IMR-90 (cell line): ENCODE measurements at regions not wholly inside any gene's neighbourhood (a gene's known extent, or its start where the extent isn't known, plus 50 kb on each side); places are given as distances from the start of the nearest gene placed in this dataset.

Experiments used
- ATAC-seq: fragments of 200-7000 bp; cut with Tn5 transposase; 2 replicates; pipeline ENCODE4 v1.9.1; 2020; ENCODE audit warnings: low read depth, mild to moderate bottlenecking, moderate library complexity
- BruUV-seq: library from RNA; stranded (reverse); fragments of 400-500 nt; replicated peaks from 2 replicates; lab custom pipeline; 2021; lab: Mats Ljungman, UMichigan
- CTCF ChIA-PET: fragments of 300-600 bp; formaldehyde crosslinking; extraction: SDS; loops from one replicate; lab custom pipeline; 2021; ENCODE audit warnings: antibody characterized with exemption; lab: Yijun Ruan, JAX
- POLR2A ChIA-PET: fragments of 300-600 bp; sonication (Branson Sonifier 250); formaldehyde crosslinking; loops from one replicate; lab custom pipeline; 2022; ENCODE audit warnings: antibody characterized with exemption; ENCODE audit not compliant: unreplicated experiment; lab: Charles Lee
- DNase-seq: peaks from one replicate; pipeline ENCODE4 v3.0.0; 2013
- H2AFZ ChIP-seq: replicated peaks from 2 replicates; pipeline ENCODE3; 2013; ENCODE audit warnings: low read length, mild to moderate bottlenecking; ENCODE audit not compliant: poor library complexity
- H2AK5ac ChIP-seq: 2 replicates; pipeline ENCODE4 v1.6.1; 2013; ENCODE audit warnings: low read depth, low read length, inconsistent platforms
- H2AK9ac ChIP-seq: replicated peaks from 2 replicates; pipeline ENCODE3; 2013; ENCODE audit warnings: mild to moderate bottlenecking, low read depth, low read length, moderate library complexity; ENCODE audit not compliant: poor library complexity
- H2BK120ac ChIP-seq: 2 replicates; pipeline ENCODE4 v1.6.1; 2013; ENCODE audit warnings: low read depth, low read length, inconsistent platforms
- H2BK15ac ChIP-seq: 3 replicates; pipeline ENCODE4 v1.6.1; 2013; ENCODE audit warnings: low read depth, low read length, inconsistent platforms
- H2BK20ac ChIP-seq: 2 replicates; pipeline ENCODE4 v1.6.1; 2013; ENCODE audit warnings: low read depth, mild to moderate bottlenecking, inconsistent platforms, low read length, moderate library complexity
- H2BK5ac ChIP-seq: 2 replicates; pipeline ENCODE4 v1.6.1; 2013; ENCODE audit warnings: mild to moderate bottlenecking, low read depth, low read length, inconsistent platforms; ENCODE audit not compliant: poor library complexity, severe bottlenecking
- H3K14ac ChIP-seq: replicated peaks from 2 replicates; pipeline ENCODE4 v1.6.1; 2013; ENCODE audit warnings: low read depth, low read length, inconsistent platforms
- H3K18ac ChIP-seq: 2 replicates; pipeline ENCODE4 v1.6.1; 2013; ENCODE audit warnings: low read depth, low read length, control low read depth
- H3K23ac ChIP-seq: 2 replicates; pipeline ENCODE4 v1.6.1; 2013; ENCODE audit warnings: low read depth, low read length, inconsistent platforms
- H3K27ac ChIP-seq: 2 replicates; pipeline ENCODE4 v1.5.1; 2013; ENCODE audit warnings: mild to moderate bottlenecking, control low read depth, low read length; ENCODE audit not compliant: insufficient read depth
- H3K27me3 ChIP-seq: 2 replicates; pipeline ENCODE4 v1.6.1; 2013; ENCODE audit warnings: low read length; ENCODE audit not compliant: control insufficient read depth, insufficient read depth
- H3K36me3 ChIP-seq: 2 replicates; pipeline ENCODE4 v1.6.1; 2013; ENCODE audit warnings: low read length, mixed read lengths; ENCODE audit not compliant: control insufficient read depth, insufficient read depth
- H3K4ac ChIP-seq: 2 replicates; pipeline ENCODE4 v1.6.1; 2013; ENCODE audit warnings: low read depth, low read length, inconsistent platforms
- H3K4me1 ChIP-seq: 2 replicates; pipeline ENCODE4 v1.6.1; 2013; ENCODE audit warnings: low read length, mixed read lengths; ENCODE audit not compliant: control insufficient read depth, insufficient read depth
- H3K4me2 ChIP-seq: 2 replicates; pipeline ENCODE4 v1.6.1; 2013; ENCODE audit warnings: low read depth, mild to moderate bottlenecking, control low read depth, low read length, moderate library complexity
- H3K4me3 ChIP-seq: 2 replicates; pipeline ENCODE4 v1.5.1; 2013; ENCODE audit warnings: low read depth, mild to moderate bottlenecking, control low read depth, low read length, moderate library complexity; ENCODE audit not compliant: insufficient read depth
- H3K56ac ChIP-seq: 2 replicates; pipeline ENCODE4 v1.6.1; 2013; ENCODE audit warnings: low read length, inconsistent platforms; ENCODE audit not compliant: insufficient read depth; ENCODE audit errors: extremely low read depth
- H3K79me1 ChIP-seq, 2 experiments: 2 replicates each; pipeline ENCODE4 v1.6.1; 2013; ENCODE audit warnings: low read length in 2 of 2, inconsistent platforms in 1 of 2, low read depth in 1 of 2
- H3K9ac ChIP-seq: 2 replicates; pipeline ENCODE4 v1.6.1; 2013; ENCODE audit warnings: low read depth, low read length, control low read depth
- H3K9me1 ChIP-seq: 2 replicates; pipeline ENCODE4 v1.6.1; 2013; ENCODE audit warnings: low read length, inconsistent platforms; ENCODE audit not compliant: insufficient read depth
- H3K9me3 ChIP-seq: 2 replicates; pipeline ENCODE4 v1.6.1; 2013; ENCODE audit warnings: low read length; ENCODE audit not compliant: control insufficient read depth, insufficient read depth
- H4K20me1 ChIP-seq: 2 replicates; pipeline ENCODE4 v1.6.1; 2013; ENCODE audit warnings: low read length, inconsistent platforms; ENCODE audit not compliant: insufficient read depth
- H4K5ac ChIP-seq: 2 replicates; pipeline ENCODE4 v1.6.1; 2013; ENCODE audit warnings: mild to moderate bottlenecking, low read depth, low read length, control low read depth
- H4K8ac ChIP-seq, 2 experiments: 2 replicates each; pipeline ENCODE4 v1.6.1; 2013; ENCODE audit warnings: low read depth in 2 of 2, low read length in 2 of 2, control low read depth in 1 of 2, inconsistent platforms in 1 of 2
- H4K91ac ChIP-seq: 2 replicates; pipeline ENCODE4 v1.6.1; 2013; ENCODE audit warnings: low read depth, low read length, inconsistent platforms; ENCODE audit not compliant: insufficient read depth
- BHLHE40 ChIP-seq: fragments of 150-350 bp; IDR thresholded peaks from 2 replicates; pipeline ENCODE4 v1.6.1; 2016; ENCODE audit warnings: mild to moderate bottlenecking, low read depth, low read length
- CEBPB ChIP-seq: IDR thresholded peaks from 2 replicates; pipeline ENCODE4 v1.6.1; 2012; ENCODE audit warnings: low read depth, low read length, improper control_type of control experiment
- FOS ChIP-seq: fragments of 150-350 bp; IDR thresholded peaks from 2 replicates; pipeline ENCODE4 v1.6.1; 2016; ENCODE audit warnings: low read depth, low read length
- RCOR1 ChIP-seq: IDR thresholded peaks from 2 replicates; pipeline ENCODE4 v1.6.1; 2012; ENCODE audit warnings: mild to moderate bottlenecking, low read length, improper control_type of control experiment; ENCODE audit not compliant: insufficient replicate concordance
- RFX5 ChIP-seq: IDR thresholded peaks from 2 replicates; pipeline ENCODE4 v1.8.0; 2012; ENCODE audit warnings: low read depth, mild to moderate bottlenecking, low read length, moderate library complexity
- USF2 ChIP-seq: fragments of 150-350 bp; IDR thresholded peaks from 2 replicates; pipeline ENCODE4 v1.6.1; 2017; ENCODE audit warnings: mild to moderate bottlenecking, antibody characterized with exemption, low read length, low read depth
- WGBS, 2 experiments: methylation state at CpG; one replicate each; pipeline versions ENCODE4 v1.1.5 to v1.1.7; 2013; ENCODE audit warnings: missing lambda C conversion rate in 2 of 2; ENCODE audit not compliant: insufficient read length in 1 of 2; ENCODE audit errors: extremely low coverage in 2 of 2; 5-methylcytosine and 5-hydroxymethylcytosine counted together
- dilution Hi-C: fragments of 300-500 bp; cut with HindIII; formaldehyde crosslinking; loops from one replicate; pipeline ENCODE4 v1.14.3; 2018; ENCODE audit warnings: low sequenced_read_pairs; ENCODE audit not compliant: unreplicated experiment
- in situ Hi-C: fragments of 300-500 bp; cut with MboI; formaldehyde crosslinking; loops from 3 replicates; pipeline ENCODE4 v1.14.3; 2019; ENCODE audit warnings: low sequenced_read_pairs, inconsistent platforms, mixed read lengths
- intact Hi-C: fragments of 100-400 bp; cut with micrococcal nuclease; formaldehyde crosslinking; loops from 2 replicates; pipeline ENCODE4 v1.10.0; 2022
- TF ChIP-seq, protein P1 (sequence below): fragments of 150-350 bp; IDR thresholded peaks from 2 replicates; pipeline ENCODE4 v1.6.1; 2016; ENCODE audit warnings: low read depth, mild to moderate bottlenecking, low read length, moderate library complexity, borderline replicate concordance

DNA sequence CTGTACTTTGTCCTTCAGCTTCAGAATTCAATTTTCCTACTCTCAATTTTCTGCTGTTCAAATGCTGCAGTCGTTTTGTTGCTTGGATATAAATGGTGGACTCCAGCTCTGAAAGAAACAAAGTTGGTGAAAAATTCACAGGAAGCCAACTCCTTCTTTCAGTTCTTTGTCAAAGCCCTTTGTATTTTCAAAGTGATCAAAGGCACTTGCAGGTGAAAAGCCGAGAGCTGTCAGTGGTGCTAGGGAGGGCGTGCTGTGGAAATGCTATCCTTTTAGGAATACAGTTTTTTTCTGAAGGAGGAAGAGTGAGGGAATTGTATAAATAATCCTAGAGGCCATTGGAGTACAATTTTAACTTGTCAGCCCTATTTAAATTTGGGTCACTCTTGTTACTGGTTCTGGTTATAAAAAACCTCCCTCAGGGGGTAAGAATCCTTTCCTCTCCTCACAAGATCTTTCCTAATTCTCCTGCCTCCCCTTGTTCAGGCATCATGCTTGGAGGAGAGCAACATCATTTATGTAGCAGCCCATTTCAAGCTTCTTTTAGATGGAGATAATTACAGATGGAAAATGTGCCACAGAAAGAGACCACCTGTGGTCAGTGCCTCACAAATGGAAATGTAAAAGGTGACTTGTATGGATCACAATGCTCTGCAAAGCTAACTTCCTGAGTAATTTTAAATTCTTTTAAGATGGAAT, 62.5 kb upstream of the GHR start:
- no peak for ATAC-seq
- H3K9ac ChIP-seq = no peak overlapping the region
- TF ChIP-seq, protein P1, sequence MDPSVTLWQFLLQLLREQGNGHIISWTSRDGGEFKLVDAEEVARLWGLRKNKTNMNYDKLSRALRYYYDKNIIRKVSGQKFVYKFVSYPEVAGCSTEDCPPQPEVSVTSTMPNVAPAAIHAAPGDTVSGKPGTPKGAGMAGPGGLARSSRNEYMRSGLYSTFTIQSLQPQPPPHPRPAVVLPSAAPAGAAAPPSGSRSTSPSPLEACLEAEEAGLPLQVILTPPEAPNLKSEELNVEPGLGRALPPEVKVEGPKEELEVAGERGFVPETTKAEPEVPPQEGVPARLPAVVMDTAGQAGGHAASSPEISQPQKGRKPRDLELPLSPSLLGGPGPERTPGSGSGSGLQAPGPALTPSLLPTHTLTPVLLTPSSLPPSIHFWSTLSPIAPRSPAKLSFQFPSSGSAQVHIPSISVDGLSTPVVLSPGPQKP = no peak
- TF ChIP-seq CEBPB = no peak
- TF ChIP-seq RFX5 = no peak
- TF ChIP-seq USF2 = no peak
- no peak for TF ChIP-seq RCOR1
- TF ChIP-seq FOS = no peak
- TF ChIP-seq BHLHE40 = no peak

More for the DNA sequence above, 62.5 kb upstream of the GHR start:
- no peak overlapping the region for H3K4me2 ChIP-seq
- H2BK120ac ChIP-seq = no peak overlapping the region
- no peak overlapping the region for H2BK15ac ChIP-seq
- ChIA-PET POLR2A (no interaction called here), CTCF (no interaction called here)
- no peak overlapping the region for H3K4me3 ChIP-seq
- no peak overlapping the region for H4K8ac ChIP-seq
- BruUV-seq = no TSS peak
- H2BK5ac ChIP-seq = no peak overlapping the region
- intact Hi-C loops = no loop called here
- no peak overlapping the region for H4K91ac ChIP-seq
- no peaks in the 10 kb centered on the region for H3K27me3 ChIP-seq
- no peak overlapping the region for H3K27ac ChIP-seq
- H3K4ac ChIP-seq = no peak overlapping the region
- H3K4me1 ChIP-seq = no peaks in the 10 kb centered on the region
- H4K5ac ChIP-seq = no peak overlapping the region
- no peaks in the 10 kb centered on the region for H3K9me3 ChIP-seq
- no peaks in the 10 kb centered on the region for H3K36me3 ChIP-seq
- dilution Hi-C loops = no loop called here
- no peaks in the 10 kb centered on the region for H4K20me1 ChIP-seq
- H3K18ac ChIP-seq = no peak overlapping the region
- DNase-seq = no peak
- H3K79me1 ChIP-seq = no peaks in the 10 kb centered on the region
- H3K14ac ChIP-seq = no peak overlapping the region
- no peak overlapping the region for H2AFZ ChIP-seq
- H2AK5ac ChIP-seq = no peak overlapping the region
- no peak overlapping the region for H2BK20ac ChIP-seq
- in situ Hi-C loops = no loop called here
- WGBS, 2 experiments = no CpG with 5 or more reads among the region's 3 CpGs
- no peak overlapping the region for H3K23ac ChIP-seq
- H3K56ac ChIP-seq = no peak overlapping the region
- no peaks in the 10 kb centered on the region for H3K9me1 ChIP-seq
- H2AK9ac ChIP-seq = no peak overlapping the region
